Hepatocyte (in vitro differentiated cells): ENCODE measurements at regions not wholly inside any gene's neighbourhood (a gene's known extent, or its start where the extent isn't known, plus 50 kb on each side); places are given as distances from the start of the nearest gene placed in this dataset.

ENCODE experiments used
- DNase-seq: peaks from one replicate; pipeline ENCODE4 v3.0.0-alpha.2; 2016; ENCODE audit warnings: low spot score
- H2AFZ ChIP-seq: fragments of 200-600 bp; sonication (generic); 2 replicates; pipeline ENCODE4 v1.6.0; 2016; ENCODE audit warnings: antibody characterized with exemption, mild to moderate bottlenecking
- H3K27ac ChIP-seq: fragments of 200-600 bp; sonication (generic); 2 replicates; pipeline ENCODE4 v1.5.1; 2016; ENCODE audit warnings: mild to moderate bottlenecking
- H3K27me3 ChIP-seq: fragments of 200-600 bp; sonication (generic); 2 replicates; pipeline ENCODE4 v1.6.1; 2016
- H3K36me3 ChIP-seq: fragments of 200-600 bp; sonication (generic); replicated peaks from 2 replicates; pipeline ENCODE4 v1.5.1; 2016; ENCODE audit warnings: low read depth; ENCODE audit not compliant: insufficient read depth
- H3K4me1 ChIP-seq: fragments of 200-600 bp; sonication (generic); 2 replicates; pipeline ENCODE4 v1.5.1; 2016; ENCODE audit warnings: mild to moderate bottlenecking, moderate library complexity; ENCODE audit not compliant: insufficient read depth
- H3K4me2 ChIP-seq: fragments of 200-600 bp; sonication (generic); 2 replicates; pipeline ENCODE4 v1.6.0; 2016
- H3K4me3 ChIP-seq: fragments of 200-600 bp; sonication (generic); 2 replicates; pipeline ENCODE4 v1.5.1; 2016; ENCODE audit warnings: mild to moderate bottlenecking
- H3K79me2 ChIP-seq: fragments of 200-600 bp; sonication (generic); 2 replicates; pipeline ENCODE4 v1.6.0; 2017; ENCODE audit warnings: mild to moderate bottlenecking
- H3K9me2 ChIP-seq: fragments of 200-600 bp; sonication (generic); replicated peaks from 2 replicates; pipeline ENCODE4 v1.6.0; 2017; ENCODE audit warnings: mild to moderate bottlenecking; ENCODE audit not compliant: insufficient read depth
- H3K9me3 ChIP-seq: fragments of 200-600 bp; sonication (generic); 2 replicates; pipeline ENCODE4 v1.5.1; 2016; ENCODE audit warnings: low read depth, mild to moderate bottlenecking
- H4K20me1 ChIP-seq: fragments of 200-600 bp; sonication (generic); 2 replicates; pipeline ENCODE4 v1.6.0; 2016; ENCODE audit warnings: mild to moderate bottlenecking; ENCODE audit not compliant: insufficient read depth, poor library complexity, severe bottlenecking
- CTCF ChIP-seq: fragments of 200-600 bp; sonication (generic); IDR thresholded peaks from 2 replicates; pipeline ENCODE4 v1.5.1; 2016; ENCODE audit warnings: antibody characterized with exemption, mild to moderate bottlenecking; ENCODE audit not compliant: poor library complexity
- EZH2 ChIP-seq: fragments of 200-600 bp; sonication (generic); IDR thresholded peaks from 2 replicates; pipeline ENCODE4 v1.6.1; 2016; ENCODE audit warnings: antibody characterized with exemption, mild to moderate bottlenecking, borderline replicate concordance
- EZH2phosphoT487 ChIP-seq: fragments of 200-600 bp; sonication (generic); IDR thresholded peaks from one replicate; pipeline ENCODE4 v1.6.1; 2018; ENCODE audit warnings: antibody characterized with exemption, mild to moderate bottlenecking, low read depth, moderate library complexity; ENCODE audit not compliant: unreplicated experiment, severe bottlenecking
- WGBS: methylation state at CpG from one replicate; pipeline ENCODE4 v1.1.6; 2016; ENCODE audit warnings: low lambda C conversion rate; ENCODE audit errors: missing lambda C conversion rate; 5-methylcytosine and 5-hydroxymethylcytosine counted together

DNA sequence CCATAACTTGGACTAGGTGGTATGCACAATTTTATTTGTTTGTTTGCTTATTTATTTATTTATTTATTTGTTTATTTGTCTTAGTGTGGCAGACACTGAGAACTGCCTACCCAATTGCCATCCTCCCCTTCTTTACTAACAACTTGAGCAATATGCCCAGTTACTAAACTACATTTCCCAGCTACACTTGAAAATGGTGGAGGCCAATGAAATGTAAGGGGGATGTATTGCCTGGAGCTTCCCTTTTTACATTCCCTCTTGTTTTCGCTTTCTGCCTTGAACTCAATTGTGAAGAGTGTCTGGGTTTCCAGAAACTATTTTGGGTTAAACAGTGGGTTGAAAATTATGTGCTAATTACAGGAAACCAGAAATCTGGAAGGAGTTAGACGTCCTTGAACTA, 152.7 kb upstream of the FKBP1C start:
- Histone ChIP-seq H3K27ac (no peak overlapping the region), H3K36me3 (no peaks in the 10 kb centered on the region), H3K79me2 (no peaks in the 10 kb centered on the region), H4K20me1 (no peaks in the 10 kb centered on the region), H3K9me2 (no peaks in the 10 kb centered on the region), H3K9me3 (no peaks in the 10 kb centered on the region), H2AFZ (no peak overlapping the region), H3K4me2 (peak overlapping the region; percentile 10), H3K4me1 (no peaks in the 10 kb centered on the region), H3K4me3 (no peak overlapping the region), H3K27me3 (no peaks in the 10 kb centered on the region)
- WGBS, result 37% methylated on average over 2 of the region's 2 CpGs
- TF ChIP-seq EZH2phosphoT487 (no peak), EZH2 (no peak), CTCF (no peak)
- DNase-seq, result no peak

- H3K9me2 ChIP-seq, result no peaks in the 10 kb centered on the region
- no peak for DNase-seq
- H4K20me1 ChIP-seq, result no peaks in the 10 kb centered on the region
- H3K27me3 ChIP-seq, result no peaks in the 10 kb centered on the region
- no peaks in the 10 kb centered on the region for H3K36me3 ChIP-seq
- TF ChIP-seq EZH2phosphoT487 (no peak), EZH2 (no peak), CTCF (no peak)
- H3K4me3 ChIP-seq, result no peak overlapping the region
- H3K9me3 ChIP-seq, result no peaks in the 10 kb centered on the region
- H3K27ac ChIP-seq, result no peak overlapping the region
- H2AFZ ChIP-seq, result no peak overlapping the region
- H3K4me2 ChIP-seq, result no peak overlapping the region
- 91% methylated on average over 3 of the region's 3 CpGs for WGBS
- no peaks in the 10 kb centered on the region for H3K79me2 ChIP-seq
- H3K4me1 ChIP-seq, result no peaks in the 10 kb centered on the region
Observed at GRCh38 chr6:63063631-63064271, 147.5 kb upstream of the FKBP1C start.

- WGBS, result 34% methylated on average over 3 of the region's 3 CpGs
- Histone ChIP-seq H3K4me2 (no peak overlapping the region), H3K9me2 (no peaks in the 10 kb centered on the region), H3K27ac (no peak overlapping the region), H3K27me3 (no peaks in the 10 kb centered on the region), H4K20me1 (no peaks in the 10 kb centered on the region), H3K36me3 (no peaks in the 10 kb centered on the region), H3K9me3 (no peaks in the 10 kb centered on the region), H3K4me1 (no peaks in the 10 kb centered on the region), H3K4me3 (no peak overlapping the region), H3K79me2 (no peaks in the 10 kb centered on the region), H2AFZ (no peak overlapping the region)
- TF ChIP-seq CTCF (peak; percentile 31), EZH2 (no peak)
- peak; percentile 39 for DNase-seq
Observed at GRCh38 chr6:63066055-63066704, 145.1 kb upstream of the FKBP1C start.
